ENCODE measurements at regions not wholly inside any gene's neighbourhood (a gene's known extent, or its start where the extent isn't known, plus 50 kb on each side); places are given as distances from the start of the nearest gene placed in this dataset.
A peak's percentile ranks its signal among the peaks of the same experiment; 100 is the strongest.

GRCh38 chr7:136183981-136184380 is 206.8 kb upstream of the MTPN start:
- DNase-seq (ENCODE audit: low spot score) = no peak
- no peaks in the 10 kb centered on the region for H3K4me1 ChIP-seq (ENCODE audit: control insufficient read depth in 4 of 4, insufficient read depth in 4 of 4, low read length in 3 of 4)

GRCh38 chr7:136180984-136181383 is 203.8 kb upstream of the MTPN start:
- no peak for DNase-seq (ENCODE audit: low spot score)
- no peaks in the 10 kb centered on the region for H3K9me3 ChIP-seq (ENCODE audit: control insufficient read depth in 4 of 4, low read length in 3 of 4)
- TF ChIP-seq ATF3 (IDR thresholded peaks at IDR 0.05) = no peak
- no peak for TF ChIP-seq RXRA (IDR thresholded peaks at IDR 0.05)
- TF ChIP-seq JUND (IDR thresholded peaks at IDR 0.05) = no peak
- H3K27ac ChIP-seq (ENCODE audit: low read depth in 1 of 2, low read length in 2 of 2) = no peak overlapping the region
- no peaks in the 10 kb centered on the region for H3K36me3 ChIP-seq (ENCODE audit: control insufficient read depth in 4 of 4, insufficient read depth in 3 of 4, low read depth in 1 of 4, low read length in 3 of 4)
- no peaks in the 10 kb centered on the region for H3K27me3 ChIP-seq (ENCODE audit: control insufficient read depth in 4 of 4, insufficient read depth in 4 of 4, low read length in 3 of 4)
- no peak overlapping the region for H3K4me3 ChIP-seq (ENCODE audit: low read depth in 1 of 3, low read length in 3 of 3)
- H3K4me1 ChIP-seq (ENCODE audit: control insufficient read depth in 4 of 4, insufficient read depth in 4 of 4, low read length in 3 of 4) = no peaks in the 10 kb centered on the region
- 72% methylated on average over 7 of the region's 7 CpGs for WGBS
- H3K9ac ChIP-seq (ENCODE audit: low read depth in 1 of 2, low read length in 2 of 2) = no peak overlapping the region

More at GRCh38 chr7:136183981-136184380, 206.8 kb upstream of the MTPN start:
- no peak for TF ChIP-seq NR2F2 (IDR thresholded peaks at IDR 0.05)
- TF ChIP-seq RXRA (IDR thresholded peaks at IDR 0.05) = no peak
- no peak for TF ChIP-seq HNF4G (IDR thresholded peaks at IDR 0.05)
- no peak for TF ChIP-seq ATF3 (IDR thresholded peaks at IDR 0.05)
- TF ChIP-seq ZBTB33 (IDR thresholded peaks at IDR 0.05) = no peak
- peak; percentile 27 to 47 for TF ChIP-seq RAD21 (IDR thresholded peaks at IDR 0.05)
- Histone ChIP-seq H3K27ac (ENCODE audit: low read depth in 1 of 2, low read length in 2 of 2) (no peak overlapping the region), H3K36me3 (ENCODE audit: control insufficient read depth in 4 of 4, insufficient read depth in 3 of 4, low read depth in 1 of 4, low read length in 3 of 4) (no peaks in the 10 kb centered on the region), H3K4me3 (ENCODE audit: low read depth in 1 of 3, low read length in 3 of 3) (no peak overlapping the region), H3K9ac (ENCODE audit: low read depth in 1 of 2, low read length in 2 of 2) (no peak overlapping the region), H3K9me3 (ENCODE audit: control insufficient read depth in 4 of 4, low read length in 3 of 4) (no peaks in the 10 kb centered on the region), H3K27me3 (ENCODE audit: control insufficient read depth in 4 of 4, insufficient read depth in 4 of 4, low read length in 3 of 4) (no peaks in the 10 kb centered on the region)
- 37% methylated on average over 2 of the region's 2 CpGs for WGBS

GRCh38 chr7:136179851-136180721 is 202.9 kb upstream of the MTPN start:
- TF ChIP-seq RXRA (IDR thresholded peaks at IDR 0.05) (no peak), FOXA1 (IDR thresholded peaks at IDR 0.05) (no peak), CTCF (IDR thresholded peaks at IDR 0.05; ENCODE audit: low read depth, low read length, missing input control) (no peak), RAD21 (IDR thresholded peaks at IDR 0.05) (no peak), EGR1 (IDR thresholded peaks at IDR 0.05; ENCODE audit: low read depth in 2 of 2) (no peak)
- no peak for DNase-seq (ENCODE audit: low spot score)
- H3K9me3 ChIP-seq (ENCODE audit: control insufficient read depth in 4 of 4, low read length in 3 of 4) = no peaks in the 10 kb centered on the region
- H3K27me3 ChIP-seq (ENCODE audit: control insufficient read depth in 4 of 4, insufficient read depth in 4 of 4, low read length in 3 of 4) = no peaks in the 10 kb centered on the region
- no peaks in the 10 kb centered on the region for H3K4me1 ChIP-seq (ENCODE audit: control insufficient read depth in 4 of 4, insufficient read depth in 4 of 4, low read length in 3 of 4)
- no peaks in the 10 kb centered on the region for H3K36me3 ChIP-seq (ENCODE audit: control insufficient read depth in 4 of 4, insufficient read depth in 3 of 4, low read depth in 1 of 4, low read length in 3 of 4)
- WGBS = 49% methylated on average over 5 of the region's 5 CpGs
- no peak overlapping the region for H3K9ac ChIP-seq (ENCODE audit: low read depth in 1 of 2, low read length in 2 of 2)
- no peak overlapping the region for H3K27ac ChIP-seq (ENCODE audit: low read depth in 1 of 2, low read length in 2 of 2)
- no peak overlapping the region for H3K4me3 ChIP-seq (ENCODE audit: low read depth in 1 of 3, low read length in 3 of 3)

Data from liver (tissue), 8 donors.